ENCODE measurements at regions not wholly inside any gene's neighbourhood (a gene's known extent, or its start where the extent isn't known, plus 50 kb on each side); places are given as distances from the start of the nearest gene placed in this dataset.

DNA sequence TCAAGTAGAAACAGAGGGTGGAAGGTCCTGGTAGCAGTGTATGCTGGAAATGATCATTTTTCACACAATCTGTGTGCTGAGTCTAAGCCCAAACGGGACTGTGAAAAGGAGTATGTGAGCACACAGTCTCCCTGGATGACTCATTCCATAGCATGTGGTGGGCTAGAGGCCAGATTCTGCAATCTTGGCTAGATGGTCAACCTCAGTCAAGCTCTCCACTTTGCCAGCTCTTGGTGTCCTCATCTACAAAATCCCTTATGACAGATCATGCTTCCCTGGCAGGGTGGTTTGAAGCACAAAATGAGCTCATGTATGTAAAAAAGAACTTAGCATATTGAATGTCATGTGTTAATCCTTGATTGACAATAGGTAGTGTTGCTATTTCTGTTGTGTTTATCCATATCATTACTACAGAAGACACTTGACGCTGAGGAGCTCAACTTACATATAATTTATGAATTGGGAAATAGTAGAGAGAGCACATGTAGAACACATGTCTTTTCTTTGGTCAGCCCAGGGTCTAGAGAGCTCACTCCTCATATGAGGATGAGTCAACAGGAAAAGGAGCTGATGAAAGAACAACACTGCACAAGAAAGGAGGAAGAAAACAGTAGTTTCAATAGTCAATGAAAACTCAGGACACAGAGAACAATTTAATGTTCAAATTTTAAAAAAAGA lies 517.5 kb downstream of the BCL11B start:
- DNase-seq: no peak

DNA sequence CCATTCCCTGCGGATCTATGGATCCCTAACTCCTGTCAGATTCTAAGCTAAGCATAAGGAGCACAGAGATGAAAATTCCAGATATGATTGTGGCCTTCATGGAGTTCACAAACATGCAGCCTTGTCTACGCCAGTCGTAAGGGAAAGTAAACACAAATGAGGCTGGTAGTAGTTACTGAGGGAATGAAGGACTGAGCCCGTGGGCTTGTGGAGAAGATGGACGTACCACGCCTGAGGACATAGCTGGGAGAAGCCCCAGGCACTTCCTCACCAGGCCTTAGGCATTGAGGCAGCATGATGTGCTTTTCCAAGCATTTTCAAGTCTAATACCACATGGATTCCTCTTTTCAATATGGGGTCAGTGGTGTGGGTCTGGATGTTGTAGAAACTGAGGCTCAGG lies 515.2 kb downstream of the BCL11B start:
- DNase-seq: no peak

DNA sequence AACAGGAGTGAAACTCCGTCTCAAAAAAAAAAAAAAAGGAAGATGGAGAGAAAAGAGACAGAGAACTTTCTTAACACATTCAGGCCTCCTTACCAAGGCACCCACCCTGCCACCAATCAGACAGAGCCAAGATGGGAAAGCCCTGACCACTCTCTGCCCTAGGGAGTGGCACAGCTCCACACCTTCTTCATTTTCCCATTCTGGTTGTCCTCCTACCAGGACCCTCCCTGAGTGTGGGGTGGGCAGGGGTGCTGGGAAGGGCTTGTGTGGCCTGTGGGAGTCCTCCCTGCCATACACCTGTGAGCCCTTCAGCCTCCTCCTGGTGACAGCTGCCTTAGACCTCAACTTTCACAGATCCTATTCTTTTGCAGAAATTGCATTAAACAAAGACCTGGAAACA lies 513.6 kb downstream of the BCL11B start:
- DNase-seq: no peak

DNA sequence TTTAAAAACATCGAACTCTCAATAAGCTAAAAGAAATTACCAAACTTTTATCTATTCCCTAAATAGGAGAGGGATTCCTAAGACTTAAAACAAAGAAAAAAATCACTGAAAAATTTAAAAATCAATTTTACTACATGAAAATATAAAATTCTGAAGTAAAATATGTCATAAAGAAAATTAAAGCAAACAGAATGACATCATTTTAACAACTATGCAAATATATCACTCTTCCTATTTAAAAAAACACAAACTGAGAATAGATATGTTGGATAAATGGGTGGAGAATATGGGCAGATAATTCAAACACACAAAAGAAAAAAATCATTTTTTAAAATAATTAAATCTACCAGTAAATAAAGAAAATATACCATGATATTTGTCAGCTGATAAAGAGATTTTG lies 510.0 kb downstream of the BCL11B start:
- no peak for DNase-seq

DNA sequence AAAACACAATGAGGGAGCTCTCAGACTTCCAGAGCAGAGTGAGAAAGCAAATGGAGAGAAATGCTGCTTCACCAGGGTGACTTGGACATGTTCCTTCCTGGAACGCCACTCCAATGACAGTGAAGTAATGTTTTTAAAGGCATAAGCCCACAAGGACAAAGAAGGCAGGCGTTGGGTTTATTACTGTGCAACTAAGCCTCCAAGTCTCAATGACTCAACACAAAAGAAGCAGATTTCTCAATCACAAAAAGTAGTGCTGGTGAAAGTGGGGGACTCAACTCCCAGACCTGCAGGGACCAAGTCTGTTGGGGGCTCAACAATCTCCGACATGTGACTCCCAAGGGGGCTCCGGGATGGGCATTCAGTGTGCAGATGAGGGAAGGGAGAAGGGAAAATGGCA lies 505.2 kb downstream of the BCL11B start:
- no peak for DNase-seq

DNA sequence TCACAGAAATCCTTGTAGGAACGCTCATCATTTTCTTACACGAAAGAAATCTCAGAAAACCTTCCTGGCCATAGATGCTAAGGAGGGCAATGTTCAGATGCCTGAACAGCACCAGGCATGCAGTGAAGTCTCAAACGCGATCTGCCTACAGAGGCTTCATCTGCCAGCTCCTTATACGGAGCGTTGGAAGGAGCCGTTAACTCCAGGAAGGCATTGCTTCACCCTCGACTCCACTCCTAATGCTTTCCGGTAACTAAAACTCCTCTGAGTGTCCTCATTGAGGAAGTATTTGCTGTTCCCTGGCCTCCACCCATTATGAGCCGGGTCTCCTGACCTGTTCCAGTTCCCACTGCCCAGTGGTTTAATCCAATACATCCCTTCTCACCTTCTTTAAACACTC lies 502.7 kb downstream of the BCL11B start:
- DNase-seq: no peak

DNA sequence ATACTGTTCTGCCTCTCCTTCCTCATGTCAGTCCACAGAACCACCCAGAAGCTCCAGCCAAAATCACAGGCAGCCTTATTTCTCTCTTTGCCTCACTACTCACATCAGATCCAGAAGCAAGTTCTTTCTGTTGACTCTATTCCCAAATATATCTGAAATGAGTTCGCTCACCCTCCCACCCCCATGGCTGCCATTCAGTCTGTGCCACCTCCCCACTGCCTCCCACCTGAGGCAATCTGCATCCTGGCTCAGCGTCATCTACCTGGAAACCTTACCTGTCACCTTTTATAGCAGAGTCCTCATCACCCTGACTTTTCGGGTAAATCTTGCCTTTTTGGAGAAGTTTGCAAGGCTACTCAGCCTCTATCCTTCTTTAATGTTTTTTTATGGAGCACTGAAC lies 501.8 kb downstream of the BCL11B start:
- DNase-seq: no peak

DNA sequence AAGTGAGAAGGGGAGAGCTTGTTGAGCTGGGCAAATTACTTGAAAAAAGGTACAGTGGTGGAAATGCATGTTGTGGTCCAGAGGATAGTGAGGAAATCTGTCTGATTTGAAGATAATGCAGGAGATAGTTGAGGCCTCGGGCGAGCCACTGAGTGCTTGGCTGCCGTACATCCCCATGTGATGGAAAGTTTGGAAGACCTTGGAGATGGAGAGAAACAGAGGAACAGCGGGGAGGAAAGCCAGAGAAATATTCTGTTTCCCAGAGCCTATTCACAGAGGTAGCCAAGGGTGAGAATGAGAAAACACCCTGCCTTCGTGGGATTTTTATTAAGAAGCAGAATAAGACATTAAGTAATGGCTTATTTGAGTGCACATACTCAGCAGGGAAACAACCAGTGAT lies 498.2 kb downstream of the BCL11B start:
- no peak for DNase-seq

DNA sequence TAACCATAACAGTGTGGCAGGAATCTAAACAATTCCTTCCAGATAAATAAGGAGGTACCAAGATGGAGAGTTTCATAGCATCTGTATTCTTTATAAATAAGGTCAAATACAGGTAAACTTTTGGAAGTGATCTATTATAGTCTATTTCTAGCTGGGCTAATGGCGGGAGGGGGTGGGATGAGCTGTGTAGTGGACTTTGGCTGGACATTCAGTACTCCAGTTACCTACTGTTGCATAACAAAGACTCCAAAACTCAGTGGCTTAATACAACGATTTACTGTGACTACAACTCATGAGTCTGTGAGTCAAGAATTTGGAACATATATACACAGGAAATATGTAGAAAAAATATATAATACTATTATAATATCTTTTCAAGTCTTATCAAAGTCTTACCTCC lies 496.1 kb downstream of the BCL11B start:
- no peak for DNase-seq

DNA sequence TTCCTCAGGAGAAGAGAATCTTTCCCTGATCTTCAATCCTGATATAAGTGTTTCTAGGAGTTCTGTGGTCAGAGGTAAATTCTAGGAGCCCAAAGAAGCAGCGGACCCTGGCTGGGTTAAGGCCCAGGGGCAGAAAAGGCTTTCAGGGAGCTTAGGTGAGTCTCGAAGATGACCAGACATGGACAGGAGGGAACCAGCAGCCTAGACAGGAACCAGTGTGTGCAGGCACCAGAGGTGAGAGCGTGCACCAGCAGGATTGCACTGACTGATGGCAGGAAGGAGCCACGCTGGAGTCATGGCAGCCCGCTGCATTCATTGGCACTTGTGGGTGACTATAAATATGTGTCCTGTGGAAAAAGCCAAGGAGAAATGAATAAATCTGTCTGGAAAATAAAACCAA lies 489.9 kb downstream of the BCL11B start:
- DNase-seq: no peak

DNA sequence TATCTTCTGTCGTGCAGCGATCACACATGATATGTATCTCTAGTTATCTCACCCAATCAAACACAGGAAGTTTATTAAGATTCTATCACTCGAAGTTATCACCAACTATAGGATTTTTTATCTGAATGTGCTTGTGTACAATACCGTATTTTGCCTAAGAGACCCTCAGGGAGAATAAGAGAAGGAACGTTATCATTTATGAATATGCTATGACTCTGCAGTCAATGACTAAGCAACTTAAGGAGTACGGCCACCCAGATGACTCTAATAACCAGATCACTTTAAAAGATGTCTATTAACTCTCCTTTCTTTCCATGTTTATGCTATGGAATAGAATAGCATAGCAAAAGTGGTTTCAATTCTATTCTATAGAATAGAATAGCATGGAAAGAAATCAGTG lies 486.4 kb downstream of the BCL11B start:
- DNase-seq: no peak

DNA sequence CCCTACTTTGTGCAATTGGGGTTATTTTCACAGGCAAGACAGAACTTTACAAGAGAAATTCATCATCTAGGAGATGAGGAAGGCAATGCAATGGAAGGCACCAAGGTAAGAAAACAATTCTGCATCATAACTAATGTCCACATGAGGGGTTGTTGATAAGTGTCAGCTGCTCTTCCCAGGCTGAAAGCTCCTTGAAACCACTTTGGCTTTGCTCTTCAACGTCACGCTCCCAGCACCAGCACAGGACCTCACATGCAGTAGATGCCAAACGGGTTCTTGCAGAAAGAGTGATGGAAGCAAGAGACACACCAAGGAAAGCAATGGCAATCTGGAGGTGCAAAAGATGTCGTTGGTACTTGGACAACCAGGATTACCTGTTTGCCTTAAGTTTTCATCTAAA lies 485.5 kb downstream of the BCL11B start:
- no peak for DNase-seq

DNA sequence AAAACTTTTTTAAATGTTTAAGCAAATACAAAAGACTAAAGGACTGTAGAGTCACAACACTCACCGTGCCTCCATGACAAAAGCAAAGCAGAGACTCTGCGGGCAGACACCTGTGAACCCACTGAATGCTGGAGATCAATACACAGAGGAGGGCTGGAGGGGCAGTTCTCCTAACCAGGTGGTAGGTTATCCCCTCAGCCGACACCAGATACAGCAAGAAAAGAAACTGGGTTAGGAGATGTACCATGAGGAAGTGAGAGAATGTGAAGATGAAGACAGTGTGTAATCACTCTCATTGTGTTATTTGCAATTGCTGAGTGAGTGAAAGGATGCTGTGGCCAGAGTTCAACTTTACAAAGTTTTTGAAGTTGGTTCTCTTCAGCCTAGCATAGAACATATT lies 480.3 kb downstream of the BCL11B start:
- DNase-seq: no peak

DNA sequence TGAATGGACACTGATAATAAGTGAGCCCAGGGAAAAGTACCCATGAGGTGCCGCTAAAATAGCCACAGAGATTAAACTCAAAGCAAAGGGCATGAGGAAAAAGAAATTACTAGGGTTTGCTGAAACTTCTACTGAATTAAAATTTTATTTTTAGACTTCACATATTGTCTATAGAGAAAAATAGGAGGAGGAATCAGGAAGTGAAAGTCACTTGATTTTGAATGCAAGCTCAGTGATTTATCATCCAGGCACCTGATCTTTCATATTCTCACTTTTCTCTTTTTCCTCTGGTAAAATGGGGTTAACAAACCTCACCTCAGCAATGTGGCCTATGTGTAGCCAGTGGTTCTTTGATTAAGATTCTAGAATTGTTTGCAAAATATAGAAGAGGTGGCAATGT lies 479.8 kb downstream of the BCL11B start:
- no peak for DNase-seq

DNA sequence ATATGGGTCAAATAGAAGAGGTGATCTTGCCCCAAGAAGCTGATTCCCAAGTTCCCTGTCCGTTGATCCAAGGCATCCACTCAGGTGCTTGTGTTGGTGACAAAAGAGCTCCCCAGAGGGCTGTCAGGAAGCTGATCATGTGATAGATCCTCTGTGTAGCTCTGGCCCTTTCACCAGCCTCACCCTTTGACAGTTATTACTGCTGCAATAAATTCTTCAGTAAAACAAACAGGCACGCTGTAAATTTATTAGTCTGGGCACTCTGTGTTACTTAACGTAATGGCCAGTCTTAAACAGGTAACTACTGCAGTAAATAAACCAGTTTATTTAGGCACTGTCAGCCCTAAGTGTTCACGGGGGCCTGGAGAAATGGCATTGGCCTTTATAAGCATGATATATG lies 473.9 kb downstream of the BCL11B start:
- no peak for DNase-seq

DNA sequence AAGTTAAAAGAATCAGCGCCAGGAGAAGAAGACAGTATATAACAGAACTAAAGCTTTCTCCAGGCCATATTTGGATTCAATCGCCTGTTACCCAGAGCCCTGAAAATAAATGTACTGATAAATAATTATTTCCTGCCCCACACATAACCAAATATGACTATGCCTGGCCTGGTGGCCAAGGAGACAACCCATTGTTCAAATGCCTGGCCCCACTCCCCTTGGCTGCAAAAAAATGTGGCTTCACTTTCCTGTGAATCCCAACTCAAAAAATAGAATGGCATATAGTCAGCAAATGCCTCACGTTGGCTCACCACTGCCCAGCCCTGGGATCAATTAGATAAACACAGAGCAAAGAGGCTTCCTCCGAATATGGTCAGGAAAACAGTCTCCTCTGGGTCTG lies 472.1 kb downstream of the BCL11B start:
- DNase-seq: no peak

DNA sequence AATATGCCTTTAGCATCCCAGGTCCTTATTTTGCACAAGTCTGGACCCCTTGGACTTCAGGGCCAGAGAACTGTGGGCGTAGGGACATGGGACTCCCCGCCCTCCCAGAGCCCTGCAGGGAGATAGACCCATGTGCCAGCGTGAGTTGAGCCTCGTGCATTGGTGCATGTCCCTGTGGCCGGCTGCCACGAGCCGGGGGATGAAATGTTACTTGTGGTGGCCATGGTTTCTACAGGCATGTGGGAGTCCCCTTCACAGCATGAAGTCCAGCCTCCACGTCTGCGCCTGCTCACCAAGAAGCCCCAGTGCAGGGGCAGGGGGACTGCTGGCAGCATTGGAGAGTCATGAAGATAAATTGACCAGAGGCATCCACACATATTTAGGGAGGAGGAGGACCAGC lies 470.0 kb downstream of the BCL11B start:
- no peak for DNase-seq

DNA sequence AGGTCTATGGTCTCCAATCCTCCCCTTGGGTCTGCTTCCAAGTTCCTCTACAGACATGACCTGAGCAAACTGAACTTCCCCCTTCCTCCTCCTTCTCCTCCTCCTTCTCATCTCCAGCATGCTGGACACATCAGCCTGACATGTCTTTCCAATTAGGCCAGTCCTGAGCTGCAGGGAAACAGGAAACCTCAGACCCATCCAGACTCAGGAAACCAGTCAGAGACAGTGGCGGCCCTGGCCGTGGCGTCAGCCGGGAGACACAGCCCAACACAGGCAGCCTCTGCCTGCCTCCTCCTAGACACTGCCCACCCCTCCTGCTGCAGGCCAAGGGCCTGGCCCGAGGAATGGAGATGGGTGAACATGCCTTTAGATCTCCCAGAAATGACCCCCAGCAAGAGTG lies 468.8 kb downstream of the BCL11B start:
- no peak for DNase-seq

DNA sequence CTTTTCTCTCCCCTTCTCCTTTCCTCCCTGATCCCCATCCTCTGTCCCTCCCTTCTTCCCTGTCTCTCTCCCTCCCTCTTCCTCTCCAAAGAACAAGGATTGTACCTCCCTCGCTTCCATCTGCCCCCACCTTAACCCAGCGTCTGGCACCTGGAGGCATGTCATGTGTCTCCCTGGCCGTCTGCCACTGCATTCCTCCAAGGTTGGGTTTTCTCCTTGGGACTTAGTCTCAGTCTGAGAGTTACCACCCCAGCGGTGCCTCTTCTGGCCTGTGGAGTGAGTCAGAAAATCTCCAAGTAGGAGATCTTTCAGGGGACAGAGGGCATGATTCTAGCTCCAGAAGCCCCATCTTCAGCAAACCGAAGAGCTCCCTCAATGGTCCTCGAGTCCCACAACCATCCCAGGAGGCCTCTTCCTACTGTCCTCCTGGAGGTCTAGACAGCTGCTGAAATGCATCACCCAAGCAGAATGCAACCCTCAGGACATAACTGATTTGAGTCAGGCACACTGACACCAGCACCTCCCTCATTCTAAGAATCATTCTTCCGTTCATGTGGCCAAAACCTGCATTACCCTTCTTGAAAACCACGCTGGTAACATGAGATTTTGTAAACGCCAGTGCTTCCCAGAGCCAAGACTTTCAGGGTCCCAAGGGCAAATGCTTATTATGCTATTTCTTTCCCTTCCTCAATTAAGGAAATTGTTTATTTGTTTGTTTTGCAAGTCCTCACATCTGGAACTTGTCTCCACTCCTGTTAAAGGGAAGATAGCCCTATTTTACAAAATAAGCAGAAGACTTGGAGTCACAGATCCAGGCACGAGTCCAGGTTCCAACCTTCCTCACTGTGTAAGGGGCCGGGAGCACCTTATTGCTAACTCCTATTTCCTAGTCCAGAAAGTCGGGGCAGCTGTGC lies 463.2 kb downstream of the BCL11B start:
- no peak for DNase-seq

DNA sequence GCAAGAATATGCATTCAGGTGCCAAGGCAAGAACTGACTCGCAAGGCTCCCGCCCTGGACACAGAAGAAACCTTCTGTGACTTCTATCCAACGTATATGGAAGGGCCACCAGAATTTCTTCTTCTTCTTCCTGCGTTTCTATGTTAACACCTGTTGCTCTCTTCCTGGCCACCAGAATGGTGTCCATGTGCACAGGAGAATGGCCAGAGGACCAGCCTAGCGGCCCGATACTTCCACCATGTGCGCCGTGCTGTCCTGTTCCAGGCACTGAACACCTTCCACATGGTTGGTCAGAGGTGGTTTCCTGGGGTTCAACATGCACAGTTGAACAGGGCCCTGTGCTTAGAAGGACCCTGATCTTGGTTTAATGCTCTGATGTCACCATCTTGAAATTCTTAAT lies 455.8 kb downstream of the BCL11B start:
- DNase-seq: no peak

DNA sequence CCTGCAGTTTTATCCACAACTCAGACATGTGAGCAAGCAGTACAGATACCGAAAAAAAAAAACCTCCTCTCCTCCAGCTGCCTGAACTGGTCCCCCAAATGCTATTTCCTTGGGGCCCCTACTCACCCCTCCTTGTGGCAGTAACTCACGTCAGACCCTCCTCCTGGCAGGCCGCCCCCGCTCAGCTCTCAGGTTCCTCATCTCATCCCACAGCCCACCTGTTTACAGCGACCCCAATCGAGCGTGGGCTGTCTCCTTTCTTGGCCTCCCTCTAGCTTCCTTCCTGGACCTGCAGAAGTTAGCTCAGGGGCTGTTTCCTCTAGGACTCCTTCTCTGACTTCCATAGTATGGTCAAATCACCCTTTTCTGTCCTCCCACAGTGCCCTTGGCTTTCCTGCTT lies 455.3 kb downstream of the BCL11B start:
- DNase-seq: no peak

DNA sequence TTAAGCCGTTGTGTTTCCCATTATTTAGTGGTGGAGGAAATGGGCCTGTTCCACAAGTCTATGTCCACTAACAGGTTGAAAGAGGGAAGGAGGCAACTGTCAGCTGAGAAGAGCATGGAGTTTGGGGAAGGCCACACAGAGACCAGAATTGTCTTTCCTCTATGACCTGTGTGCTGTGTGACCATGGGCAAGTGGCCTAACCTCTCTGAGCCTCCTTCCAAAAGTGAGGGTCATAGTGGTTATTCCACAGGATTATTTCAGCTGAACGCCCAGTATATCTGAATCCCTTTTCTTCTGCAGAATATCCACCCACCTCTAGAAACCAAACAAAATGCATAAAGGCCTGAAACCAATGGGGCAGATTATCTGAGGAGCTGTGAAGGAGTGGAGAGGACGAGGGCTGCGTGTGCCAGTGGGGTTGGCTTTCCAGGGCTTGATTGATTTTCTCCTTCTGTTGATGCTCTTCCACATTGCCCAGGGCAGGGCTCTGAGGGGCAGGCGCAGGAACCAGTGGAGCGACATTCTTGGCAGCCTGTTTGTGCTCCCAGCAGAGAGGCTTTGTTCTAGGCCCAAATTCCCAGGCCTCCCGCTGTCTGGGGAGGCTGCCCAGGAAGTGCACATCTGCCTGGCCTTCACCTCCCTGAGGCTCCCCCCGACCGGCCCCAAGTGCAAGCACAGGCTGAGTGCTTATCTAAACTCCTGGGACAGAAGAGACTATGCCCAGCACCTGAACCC lies 452.7 kb downstream of the BCL11B start:
- no peak for DNase-seq

DNA sequence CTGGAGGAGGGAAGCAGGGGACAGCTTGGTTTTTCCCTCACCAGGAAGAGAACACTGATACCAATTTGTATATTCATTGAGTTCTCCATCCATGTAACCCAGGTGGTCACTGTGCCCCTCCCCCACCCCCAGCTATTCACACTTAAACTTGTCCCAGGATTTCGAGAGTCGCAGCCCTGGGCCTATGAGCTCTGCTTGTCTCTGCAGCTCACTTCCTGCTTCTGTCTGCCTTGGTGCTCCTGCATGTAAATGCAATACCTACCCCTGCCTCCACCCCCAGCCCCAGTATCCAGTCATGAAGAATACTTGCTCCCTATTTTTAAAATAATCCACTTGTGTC lies 452.2 kb downstream of the BCL11B start:
- no peak for DNase-seq

DNA sequence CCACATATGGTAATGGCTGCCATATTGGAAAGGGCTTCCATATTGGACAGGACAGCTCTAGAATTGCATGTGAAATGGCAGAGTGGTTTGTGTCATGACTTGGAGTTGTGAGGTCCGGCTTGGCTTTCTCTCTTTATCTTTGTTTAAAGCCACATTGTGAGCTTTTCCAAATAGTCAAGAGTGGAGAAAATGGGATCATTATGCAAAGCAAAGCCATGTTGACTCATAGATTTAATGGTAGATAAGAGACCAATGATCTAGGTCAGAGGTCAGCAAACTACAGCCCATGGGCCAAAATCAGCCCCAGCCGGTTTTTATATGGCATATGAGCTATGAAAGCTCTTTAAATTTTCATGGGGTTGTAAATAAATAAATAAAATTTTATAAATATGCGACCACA lies 449.1 kb downstream of the BCL11B start:
- DNase-seq: no peak

Measured in activated CD4-positive, alpha-beta T cell treated with anti-CD3 and anti-CD28 coated beads for 48 hours (primary cell).